ENCODE measurements at regions not wholly inside any gene's neighbourhood (a gene's known extent, or its start where the extent isn't known, plus 50 kb on each side); places are given as distances from the start of the nearest gene placed in this dataset.

DNA sequence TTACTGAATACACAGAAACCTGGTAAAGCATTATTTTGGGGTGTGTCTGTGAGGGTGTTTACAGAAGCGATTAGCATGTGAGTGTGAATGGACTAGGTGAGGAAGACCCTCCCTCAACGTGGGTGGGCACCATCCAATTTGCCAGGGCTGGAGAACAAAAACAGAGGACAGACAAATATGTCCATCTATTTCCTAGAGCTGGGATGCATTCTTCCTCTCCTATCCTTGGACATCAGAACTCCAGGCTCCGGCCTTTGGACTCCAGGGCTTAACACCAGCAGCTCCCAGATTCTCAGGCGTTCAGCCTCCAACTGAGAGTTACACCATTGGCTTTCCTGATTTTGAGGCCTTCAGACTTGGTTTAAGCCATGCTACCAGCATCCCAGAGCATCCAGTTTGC, 65.8 kb upstream of the CHD1 start:
- Mint-ChIP-seq H3K27ac (no peak overlapping the region), H3K9me3 (no peaks in the 10 kb centered on the region), H3K27me3 (no peaks in the 10 kb centered on the region), H3K4me3 (no peak overlapping the region), H3K4me1 (ENCODE audit: low read depth) (peaks cover 2% of the 10 kb centered on the region), H3K36me3 (no peaks in the 10 kb centered on the region)
- CTCF ChIA-PET = no interaction called here
- DNase-seq = no peak
- POLR2A ChIA-PET = no interaction called here
- intact Hi-C loops (cut with micrococcal nuclease) = no loop called here

DNA sequence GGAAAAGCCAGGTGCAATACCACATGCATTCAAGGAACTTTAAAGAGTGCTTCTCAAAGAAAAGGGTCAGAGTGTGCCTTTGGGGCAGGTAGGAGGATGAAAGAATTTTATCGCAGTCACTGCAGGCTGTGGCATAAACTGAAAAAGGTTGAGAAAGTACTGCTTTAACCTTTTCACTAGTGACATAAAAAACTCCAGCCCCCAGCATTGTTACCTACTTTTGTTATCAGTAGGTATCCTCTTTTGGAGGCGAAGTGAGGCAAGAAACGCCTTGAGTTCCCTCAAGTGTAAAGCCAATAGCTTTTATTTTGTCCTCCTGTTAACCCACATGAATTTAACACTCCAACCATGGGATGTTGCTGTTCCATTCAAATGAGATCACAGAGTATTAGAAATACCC, 64.7 kb upstream of the CHD1 start:
- Mint-ChIP-seq H3K27ac (no peak overlapping the region), H3K4me3 (no peak overlapping the region), H3K36me3 (no peaks in the 10 kb centered on the region), H3K27me3 (no peaks in the 10 kb centered on the region), H3K4me1 (ENCODE audit: low read depth) (peaks cover 5% of the 10 kb centered on the region), H3K9me3 (no peaks in the 10 kb centered on the region)
- ChIA-PET CTCF (no interaction called here), POLR2A (no interaction called here)
- no peak for DNase-seq
- intact Hi-C loops (cut with micrococcal nuclease) = no loop called here

DNA sequence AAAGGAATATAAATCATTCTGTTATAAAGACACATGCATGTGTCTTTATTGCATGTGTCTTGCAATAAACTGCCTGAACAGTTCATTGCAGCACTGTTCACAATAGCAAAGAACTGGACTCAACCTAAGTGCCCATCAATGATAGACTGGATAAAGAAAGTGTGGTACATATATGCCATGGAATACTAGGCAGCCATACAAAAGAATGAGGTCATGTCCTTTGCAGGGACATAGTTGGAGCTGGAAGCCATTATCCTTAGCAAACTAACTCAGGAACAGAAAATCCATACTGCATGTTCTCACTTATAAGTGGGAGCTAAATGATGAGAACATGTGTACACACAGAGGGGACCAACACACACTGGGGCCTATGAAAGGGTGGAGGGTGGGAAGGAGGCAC, 63.7 kb upstream of the CHD1 start:
- H3K4me3 Mint-ChIP-seq = no peak overlapping the region
- H3K9me3 Mint-ChIP-seq = no peaks in the 10 kb centered on the region
- H3K36me3 Mint-ChIP-seq = no peaks in the 10 kb centered on the region
- no peak overlapping the region for H3K27ac Mint-ChIP-seq
- CTCF ChIA-PET = no interaction called here
- peaks cover 5% of the 10 kb centered on the region for H3K4me1 Mint-ChIP-seq (ENCODE audit: low read depth)
- DNase-seq = no peak
- POLR2A ChIA-PET = no interaction called here
- intact Hi-C loops (cut with micrococcal nuclease) = no loop called here
- no peaks in the 10 kb centered on the region for H3K27me3 Mint-ChIP-seq

DNA sequence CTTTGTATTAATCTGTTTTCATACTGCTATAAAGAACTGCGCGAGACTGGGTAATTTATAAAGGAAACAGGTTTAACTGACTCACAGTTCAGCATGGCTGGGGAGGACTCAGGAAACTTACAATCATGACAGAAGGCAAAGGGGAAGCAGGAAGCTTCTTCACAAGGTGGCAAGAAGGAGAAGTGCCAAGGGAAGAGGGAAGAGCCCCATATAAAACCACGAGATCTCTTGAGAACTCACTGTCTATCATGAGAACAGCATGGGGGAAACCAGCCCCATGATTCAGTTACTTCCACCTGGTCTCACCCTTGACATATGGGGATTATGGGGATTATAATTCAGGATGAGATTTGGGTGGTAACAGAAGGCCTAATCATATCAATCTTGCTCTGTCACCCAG, 60.9 kb upstream of the CHD1 start:
- ChIA-PET POLR2A (no interaction called here), CTCF (no interaction called here)
- Mint-ChIP-seq H3K4me1 (ENCODE audit: low read depth) (peaks cover 5% of the 10 kb centered on the region), H3K4me3 (no peak overlapping the region), H3K27ac (no peak overlapping the region), H3K27me3 (no peaks in the 10 kb centered on the region), H3K36me3 (no peaks in the 10 kb centered on the region), H3K9me3 (no peaks in the 10 kb centered on the region)
- no peak for DNase-seq
- intact Hi-C loops (cut with micrococcal nuclease) = no loop called here

DNA sequence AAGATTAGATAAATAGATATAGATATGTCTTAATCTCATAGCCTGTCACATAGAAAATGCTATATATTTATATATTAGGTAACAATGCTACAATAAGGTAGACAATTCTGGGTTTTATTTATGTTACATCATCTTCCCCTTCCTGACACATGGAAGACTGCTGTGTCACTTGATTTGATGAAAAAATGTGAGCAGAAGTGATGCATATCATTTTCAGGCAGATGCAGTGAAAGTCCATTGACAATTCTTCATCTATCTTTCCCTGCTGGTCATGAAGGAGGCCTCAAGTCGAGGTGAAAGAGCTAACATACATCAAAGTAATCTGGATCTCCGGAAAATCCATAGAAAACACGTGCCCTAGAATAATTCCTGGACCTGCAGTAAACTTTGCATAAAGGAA, 57.8 kb upstream of the CHD1 start:
- Mint-ChIP-seq H3K27me3 (no peaks in the 10 kb centered on the region), H3K4me3 (no peak overlapping the region), H3K36me3 (no peaks in the 10 kb centered on the region), H3K9me3 (no peaks in the 10 kb centered on the region), H3K4me1 (ENCODE audit: low read depth) (peaks cover 5% of the 10 kb centered on the region), H3K27ac (no peak overlapping the region)
- intact Hi-C loops (cut with micrococcal nuclease) = no loop called here
- CTCF ChIA-PET = no interaction called here
- POLR2A ChIA-PET = interaction anchor here (0.7 kb wide), 1 partner anchor 15 kb away, joined by 5 read pairs; no protein-coding TSS in a partner anchor
- DNase-seq = no peak

DNA sequence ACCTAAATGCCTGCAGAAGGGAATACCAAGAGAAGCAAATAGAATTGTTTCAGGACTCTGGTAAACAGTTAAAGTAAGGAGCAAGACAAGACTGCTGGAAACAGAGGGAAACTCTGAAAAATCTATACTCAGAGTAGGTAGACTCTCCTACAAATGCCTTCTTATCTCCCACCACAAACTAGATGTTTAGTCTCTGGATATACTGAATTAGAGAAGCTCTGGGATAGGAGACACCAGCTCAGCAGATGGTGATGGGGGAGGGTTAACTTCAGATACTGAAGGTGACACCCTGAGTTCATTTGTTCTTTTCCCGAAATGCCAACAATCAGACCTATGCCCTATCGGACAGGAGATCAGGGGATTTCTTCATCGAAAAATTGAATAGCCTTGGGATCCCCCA, 54.1 kb upstream of the CHD1 start:
- ChIA-PET POLR2A (no interaction called here), CTCF (no interaction called here)
- no peak for DNase-seq
- Mint-ChIP-seq H3K4me3 (no peak overlapping the region), H3K4me1 (ENCODE audit: low read depth) (no peaks in the 10 kb centered on the region), H3K27ac (no peak overlapping the region), H3K27me3 (no peaks in the 10 kb centered on the region), H3K9me3 (no peaks in the 10 kb centered on the region), H3K36me3 (no peaks in the 10 kb centered on the region)
- intact Hi-C loops (cut with micrococcal nuclease) = no loop called here
